ENCODE measurements at regions not wholly inside any gene's neighbourhood (a gene's known extent, or its start where the extent isn't known, plus 50 kb on each side); places are given as distances from the start of the nearest gene placed in this dataset.

GRCh38 chr2:120526997-120527945 is 181.3 kb downstream of the INHBB start:
- Histone ChIP-seq H3K9me3 (ENCODE audit: control insufficient read depth in 1 of 2, insufficient read depth in 1 of 2, low read length in 2 of 2) (peaks cover 0 to 7% of the 10 kb centered on the region in 2 experiments), H3K27me3 (ENCODE audit: control insufficient read depth in 1 of 2, insufficient read depth in 2 of 2, low read length in 2 of 2) (no peaks in the 10 kb centered on the region), H3K36me3 (ENCODE audit: insufficient read depth, low read length) (no peaks in the 10 kb centered on the region), H3K4me1 (ENCODE audit: insufficient read depth, low read length) (no peaks in the 10 kb centered on the region), H3K27ac (ENCODE audit: low read depth in 1 of 2, low read length in 2 of 2) (no peak overlapping the region), H3K4me3 (ENCODE audit: low read length) (no peak overlapping the region)
- Mint-ChIP-seq H3K4me3 (no peak overlapping the region), H3K4me1 (ENCODE audit: low read depth) (no peaks in the 10 kb centered on the region), H3K36me3 (ENCODE audit: low read depth) (no peaks in the 10 kb centered on the region), H3K9me3 (peaks cover 2% of the 10 kb centered on the region), H3K27ac (no peak overlapping the region), H3K27me3 (peaks cover 33% of the 10 kb centered on the region)
- ATAC-seq (ENCODE audit: poor library complexity) (no peak), DNase-seq (no peak)
- intact Hi-C loops (cut with DNase I, micrococcal nuclease): no loop called here
- no peak for TF ChIP-seq CTCF (IDR thresholded peaks at IDR 0.05)
- ChIA-PET POLR2A (no interaction called here), CTCF (no interaction called here)

GRCh38 chr2:120528051-120528692 is 182.2 kb downstream of the INHBB start:
- DNase-seq (no peak), ATAC-seq (ENCODE audit: poor library complexity) (no peak)
- Mint-ChIP-seq H3K36me3 (ENCODE audit: low read depth) (no peaks in the 10 kb centered on the region), H3K4me1 (ENCODE audit: low read depth) (no peaks in the 10 kb centered on the region), H3K27ac (no peak overlapping the region), H3K9me3 (peaks cover 2% of the 10 kb centered on the region), H3K27me3 (peaks cover 28% of the 10 kb centered on the region), H3K4me3 (no peak overlapping the region)
- ChIA-PET CTCF (no interaction called here), POLR2A (no interaction called here)
- H3K9me3 ChIP-seq (ENCODE audit: control insufficient read depth in 1 of 2, insufficient read depth in 1 of 2, low read length in 2 of 2): peaks cover 0 to 15% of the 10 kb centered on the region in 2 experiments
- H3K27ac ChIP-seq (ENCODE audit: low read depth in 1 of 2, low read length in 2 of 2): no peak overlapping the region
- no peak overlapping the region for H3K4me3 ChIP-seq (ENCODE audit: low read length)
- no peaks in the 10 kb centered on the region for H3K27me3 ChIP-seq (ENCODE audit: control insufficient read depth in 1 of 2, insufficient read depth in 2 of 2, low read length in 2 of 2)
- no peaks in the 10 kb centered on the region for H3K4me1 ChIP-seq (ENCODE audit: insufficient read depth, low read length)
- intact Hi-C loops (cut with DNase I, micrococcal nuclease): no loop called here
- H3K36me3 ChIP-seq (ENCODE audit: insufficient read depth, low read length): no peaks in the 10 kb centered on the region
- TF ChIP-seq CTCF (IDR thresholded peaks at IDR 0.05): no peak

- Histone ChIP-seq H3K4me1 (ENCODE audit: insufficient read depth, low read length) (no peaks in the 10 kb centered on the region), H3K27me3 (ENCODE audit: control insufficient read depth in 1 of 2, insufficient read depth in 2 of 2, low read length in 2 of 2) (no peaks in the 10 kb centered on the region), H3K27ac (ENCODE audit: low read depth in 1 of 2, low read length in 2 of 2) (no peak overlapping the region), H3K9me3 (ENCODE audit: control insufficient read depth in 1 of 2, insufficient read depth in 1 of 2, low read length in 2 of 2) (peaks cover 0 to 20% of the 10 kb centered on the region in 2 experiments), H3K36me3 (ENCODE audit: insufficient read depth, low read length) (no peaks in the 10 kb centered on the region), H3K4me3 (ENCODE audit: low read length) (no peak overlapping the region)
- Mint-ChIP-seq H3K4me1 (ENCODE audit: low read depth) (no peaks in the 10 kb centered on the region), H3K27ac (no peak overlapping the region), H3K36me3 (ENCODE audit: low read depth) (no peaks in the 10 kb centered on the region), H3K27me3 (peaks cover 22% of the 10 kb centered on the region), H3K4me3 (no peak overlapping the region), H3K9me3 (peaks cover 2% of the 10 kb centered on the region)
- no peak for DNase-seq
- POLR2A ChIA-PET: no interaction called here
- TF ChIP-seq CTCF (IDR thresholded peaks at IDR 0.05): no peak
- intact Hi-C loops (cut with DNase I, micrococcal nuclease): no loop called here
- CTCF ChIA-PET: no interaction called here
- no peak for ATAC-seq (ENCODE audit: poor library complexity)
These were observed 182.7 kb downstream of the INHBB start for GRCh38 chr2:120528693-120529076.
